Neural crest cell (in vitro differentiated cells): ENCODE measurements at regions not wholly inside any gene's neighbourhood (a gene's known extent, or its start where the extent isn't known, plus 50 kb on each side); places are given as distances from the start of the nearest gene placed in this dataset.

Experiments used
- DNase-seq: peaks from one replicate; pipeline ENCODE4 v3.0.0; 2021; ENCODE audit warnings: low read depth, mixed read lengths, low spot score
- H3K27ac Mint-ChIP-seq: one replicate; pipeline ENCODE4 v1.8.0; 2021; ENCODE audit warnings: mild to moderate bottlenecking, mixed read lengths; ENCODE audit not compliant: unreplicated experiment
- H3K27me3 Mint-ChIP-seq: 2 replicates; pipeline ENCODE4 v1.8.0; 2021; ENCODE audit warnings: low read depth, mild to moderate bottlenecking, mixed read lengths
- H3K36me3 Mint-ChIP-seq: 2 replicates; pipeline ENCODE4 v1.8.0; 2021; ENCODE audit warnings: low read depth, mild to moderate bottlenecking, mixed read lengths
- H3K4me1 Mint-ChIP-seq: 2 replicates; pipeline ENCODE4 v1.8.0; 2021; ENCODE audit warnings: mixed read lengths
- H3K4me3 Mint-ChIP-seq: one replicate; pipeline ENCODE4 v1.8.0; 2021; ENCODE audit warnings: mild to moderate bottlenecking, mixed read lengths
- H3K9me3 Mint-ChIP-seq: 2 replicates; pipeline ENCODE4 v1.8.0; 2021; ENCODE audit warnings: mixed read lengths
- CTCF ChIP-seq: fragments of 200-600 bp; sonication (generic); conservative IDR thresholded peaks from 2 replicates; pipeline ENCODE4 v1.5.0; 2021; ENCODE audit warnings: antibody characterized with exemption, mild to moderate bottlenecking

GRCh38 chr13:32857689-32858088 lies 158.5 kb upstream of the KL start:
- DNase-seq, result no peak
- Mint-ChIP-seq H3K4me1 (peaks cover 4% of the 10 kb centered on the region), H3K27me3 (no peaks in the 10 kb centered on the region), H3K9me3 (peaks cover 2% of the 10 kb centered on the region), H3K27ac (no peak overlapping the region), H3K36me3 (no peaks in the 10 kb centered on the region), H3K4me3 (no peak overlapping the region)
- TF ChIP-seq CTCF, result no peak

GRCh38 chr13:32859707-32860292 lies 156.4 kb upstream of the KL start:
- Mint-ChIP-seq H3K27ac (no peak overlapping the region), H3K4me1 (no peaks in the 10 kb centered on the region), H3K36me3 (no peaks in the 10 kb centered on the region), H3K27me3 (no peaks in the 10 kb centered on the region), H3K9me3 (peaks cover 2% of the 10 kb centered on the region), H3K4me3 (no peak overlapping the region)
- no peak for TF ChIP-seq CTCF
- no peak for DNase-seq

GRCh38 chr13:32861304-32861703 lies 154.9 kb upstream of the KL start:
- TF ChIP-seq CTCF, result no peak
- DNase-seq, result no peak
- H3K27me3 Mint-ChIP-seq, result no peaks in the 10 kb centered on the region
- peaks cover 2% of the 10 kb centered on the region for H3K9me3 Mint-ChIP-seq
- H3K36me3 Mint-ChIP-seq, result no peaks in the 10 kb centered on the region
- H3K4me1 Mint-ChIP-seq, result no peaks in the 10 kb centered on the region
- H3K27ac Mint-ChIP-seq, result no peak overlapping the region
- no peak overlapping the region for H3K4me3 Mint-ChIP-seq

GRCh38 chr13:32863596-32863995 lies 152.6 kb upstream of the KL start:
- Mint-ChIP-seq H3K27me3 (no peaks in the 10 kb centered on the region), H3K9me3 (no peaks in the 10 kb centered on the region), H3K36me3 (no peaks in the 10 kb centered on the region), H3K4me3 (no peak overlapping the region), H3K4me1 (no peaks in the 10 kb centered on the region), H3K27ac (no peak overlapping the region)
- TF ChIP-seq CTCF, result no peak
- no peak for DNase-seq

GRCh38 chr13:32866921-32867320 lies 149.3 kb upstream of the KL start:
- Mint-ChIP-seq H3K9me3 (no peaks in the 10 kb centered on the region), H3K4me1 (no peaks in the 10 kb centered on the region), H3K27ac (no peak overlapping the region), H3K36me3 (no peaks in the 10 kb centered on the region), H3K27me3 (no peaks in the 10 kb centered on the region), H3K4me3 (no peak overlapping the region)
- DNase-seq, result no peak
- no peak for TF ChIP-seq CTCF
